ENCODE measurements at regions not wholly inside any gene's neighbourhood (a gene's known extent, or its start where the extent isn't known, plus 50 kb on each side); places are given as distances from the start of the nearest gene placed in this dataset.

DNA sequence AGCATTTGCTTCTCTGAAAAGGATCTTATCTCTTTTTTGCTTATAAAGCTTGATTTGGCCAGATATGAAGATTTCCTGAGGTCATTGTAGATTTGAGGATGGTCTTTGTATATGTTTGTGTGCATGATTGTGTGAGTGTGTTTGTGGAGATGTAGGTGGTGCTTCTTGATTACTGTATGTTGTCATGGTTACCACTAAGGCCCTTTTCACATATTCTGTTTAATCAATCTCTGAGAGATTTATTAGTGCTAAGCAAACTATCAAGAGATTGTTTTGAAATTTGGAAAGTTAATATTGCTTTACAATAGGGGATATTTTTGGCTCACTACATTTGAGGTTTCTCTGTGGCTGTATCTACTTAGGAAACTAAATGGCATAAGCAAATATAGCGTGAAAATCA is 191.7 kb downstream of the S1PR1 start (continued):
- no peak for TF ChIP-seq REST (IDR thresholded peaks at IDR 0.05)

- ChIA-PET POLR2A (no interaction called here), CTCF (no interaction called here)
- no peak for FAIRE-seq
- no peak overlapping the region for H3K4me2 ChIP-seq
- H3K9me3 ChIP-seq, result no peaks in the 10 kb centered on the region
- DNase-seq (ENCODE audit: low read depth in 1 of 2, low spot score in 1 of 2), result no peak
- 23% methylated on average over 4 of the region's 4 CpGs for WGBS (ENCODE audit: missing lambda C conversion rate)
- ATAC-seq, result no peak
- TF ChIP-seq ZSCAN20 (CRISPR knock-in tag; IDR thresholded peaks at IDR 0.05) (no peak), CBX2 (IDR thresholded peaks at IDR 0.05; ENCODE audit: borderline replicate concordance, low read depth) (no peak), POLR2A (IDR thresholded peaks at IDR 0.05; ENCODE audit: low read length) (no peak), PHF8 (IDR thresholded peaks at IDR 0.05; ENCODE audit: borderline replicate concordance, low read depth) (no peak), REST (IDR thresholded peaks at IDR 0.05) (no peak), SMC3 (IDR thresholded peaks at IDR 0.05) (no peak), FOSL2 (IDR thresholded peaks at IDR 0.05) (no peak), FOSL2 (CRISPR knock-in tag; IDR thresholded peaks at IDR 0.05) (no peak)
- TF ChIP-seq, protein P1, sequence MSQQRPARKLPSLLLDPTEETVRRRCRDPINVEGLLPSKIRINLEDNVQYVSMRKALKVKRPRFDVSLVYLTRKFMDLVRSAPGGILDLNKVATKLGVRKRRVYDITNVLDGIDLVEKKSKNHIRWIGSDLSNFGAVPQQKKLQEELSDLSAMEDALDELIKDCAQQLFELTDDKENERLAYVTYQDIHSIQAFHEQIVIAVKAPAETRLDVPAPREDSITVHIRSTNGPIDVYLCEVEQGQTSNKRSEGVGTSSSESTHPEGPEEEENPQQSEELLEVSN (IDR thresholded peaks at IDR 0.05; ENCODE audit: borderline replicate concordance, low read depth), result no peak
- no peak overlapping the region for H3K4me3 ChIP-seq
- no peak overlapping the region for H3K27ac ChIP-seq
- no peaks in the 10 kb centered on the region for H3K4me1 ChIP-seq
These were observed 195.2 kb downstream of the S1PR1 start for GRCh38 chr1:101431956-101432510.

GRCh38 chr1:101435831-101436511 is 199.2 kb downstream of the S1PR1 start:
- WGBS (ENCODE audit: missing lambda C conversion rate), result 14% methylated on average over 4 of the region's 4 CpGs
- DNase-seq (ENCODE audit: low read depth in 1 of 2, low spot score in 1 of 2), result no peak
- H3K4me2 ChIP-seq, result no peak overlapping the region
- ChIA-PET CTCF (no interaction called here), POLR2A (no interaction called here)
- H3K4me3 ChIP-seq, result no peak overlapping the region
- no peak for FAIRE-seq
- H3K4me1 ChIP-seq, result no peaks in the 10 kb centered on the region
- TF ChIP-seq, protein P2, sequence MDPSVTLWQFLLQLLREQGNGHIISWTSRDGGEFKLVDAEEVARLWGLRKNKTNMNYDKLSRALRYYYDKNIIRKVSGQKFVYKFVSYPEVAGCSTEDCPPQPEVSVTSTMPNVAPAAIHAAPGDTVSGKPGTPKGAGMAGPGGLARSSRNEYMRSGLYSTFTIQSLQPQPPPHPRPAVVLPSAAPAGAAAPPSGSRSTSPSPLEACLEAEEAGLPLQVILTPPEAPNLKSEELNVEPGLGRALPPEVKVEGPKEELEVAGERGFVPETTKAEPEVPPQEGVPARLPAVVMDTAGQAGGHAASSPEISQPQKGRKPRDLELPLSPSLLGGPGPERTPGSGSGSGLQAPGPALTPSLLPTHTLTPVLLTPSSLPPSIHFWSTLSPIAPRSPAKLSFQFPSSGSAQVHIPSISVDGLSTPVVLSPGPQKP (IDR thresholded peaks at IDR 0.05; ENCODE audit: low read depth, low read length), result no peak
- no peak for TF ChIP-seq HEYL (CRISPR knock-in tag; IDR thresholded peaks at IDR 0.05)
- no peak for TF ChIP-seq CBX2 (IDR thresholded peaks at IDR 0.05; ENCODE audit: borderline replicate concordance, low read depth)
- TF ChIP-seq REST (IDR thresholded peaks at IDR 0.05), result no peak
- TF ChIP-seq JUN (IDR thresholded peaks at IDR 0.05), result no peak
- TF ChIP-seq, protein P3, sequence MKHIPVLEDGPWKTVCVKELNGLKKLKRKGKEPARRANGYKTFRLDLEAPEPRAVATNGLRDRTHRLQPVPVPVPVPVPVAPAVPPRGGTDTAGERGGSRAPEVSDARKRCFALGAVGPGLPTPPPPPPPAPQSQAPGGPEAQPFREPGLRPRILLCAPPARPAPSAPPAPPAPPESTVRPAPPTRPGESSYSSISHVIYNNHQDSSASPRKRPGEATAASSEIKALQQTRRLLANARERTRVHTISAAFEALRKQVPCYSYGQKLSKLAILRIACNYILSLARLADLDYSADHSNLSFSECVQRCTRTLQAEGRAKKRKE (CRISPR knock-in tag; IDR thresholded peaks at IDR 0.05; ENCODE audit: low read depth), result no peak
- TF ChIP-seq POLR2A (IDR thresholded peaks at IDR 0.05; ENCODE audit: low read length), result no peak
- ATAC-seq, result no peak
- H3K9me3 ChIP-seq, result no peaks in the 10 kb centered on the region
- no peak overlapping the region for H3K27ac ChIP-seq

Measured in A549 (cell line).